CD4-positive, CD25-positive, alpha-beta regulatory T cell (primary cell): ENCODE measurements at regions not wholly inside any gene's neighbourhood (a gene's known extent, or its start where the extent isn't known, plus 50 kb on each side); places are given as distances from the start of the nearest gene placed in this dataset.

Source experiments
- ATAC-seq, 2 donors: fragments of 150-1000 bp; cut with Tn5 transposase; one replicate each; pipeline ENCODE4 v1.10.0; 2021; ENCODE audit warnings: low read depth in 2 of 2, moderate number of reproducible peaks in 2 of 2, moderate library complexity in 1 of 2
- DNase-seq, 3 donors: peaks; one replicate each; pipeline versions ENCODE4 v3.0.0 to v3.0.0-alpha.2; 2012 to 2022; ENCODE audit warnings: mixed read lengths in 1 of 3
- H3K27ac ChIP-seq: one replicate; pipeline ENCODE4 v1.7.0; 2013; ENCODE audit warnings: mild to moderate bottlenecking, low read length; ENCODE audit not compliant: insufficient read depth, poor library complexity, severe bottlenecking
- H3K27me3 ChIP-seq: one replicate; pipeline ENCODE4 v1.7.0; 2013; ENCODE audit warnings: low read length; ENCODE audit not compliant: control insufficient read depth, insufficient read depth
- H3K36me3 ChIP-seq: one replicate; pipeline ENCODE4 v1.7.0; 2013; ENCODE audit warnings: mild to moderate bottlenecking, low read length, moderate library complexity; ENCODE audit not compliant: control insufficient read depth, insufficient read depth
- H3K4me1 ChIP-seq: 2 replicates; pipeline ENCODE4 v1.7.0; 2013; ENCODE audit warnings: mild to moderate bottlenecking, low read length; ENCODE audit not compliant: insufficient read depth, control insufficient read depth, poor library complexity, severe bottlenecking
- H3K4me3 ChIP-seq: one replicate; pipeline ENCODE4 v1.7.0; 2013; ENCODE audit warnings: low read depth, mild to moderate bottlenecking, low read length, moderate library complexity
- H3K9me3 ChIP-seq, 2 experiments: 1 replicate in 1 of 2; 2 replicates in 1 of 2; pipeline ENCODE4 v1.7.0; 2013; ENCODE audit warnings: low read length in 2 of 2, mild to moderate bottlenecking in 1 of 2, moderate library complexity in 1 of 2; ENCODE audit not compliant: control insufficient read depth in 2 of 2
- H3K27ac Mint-ChIP-seq, 3 donors: one replicate each; pipeline ENCODE4 v1.8.0; 2020 to 2022; ENCODE audit warnings: mild to moderate bottlenecking in 3 of 3, mixed read lengths in 3 of 3, moderate library complexity in 2 of 3
- H3K27me3 Mint-ChIP-seq: one replicate; pipeline ENCODE4 v1.8.0; 2022; ENCODE audit warnings: mild to moderate bottlenecking, mixed read lengths
- H3K36me3 Mint-ChIP-seq: one replicate; pipeline ENCODE4 v1.8.0; 2020; ENCODE audit warnings: mixed read lengths
- H3K4me1 Mint-ChIP-seq, 4 donors: one replicate each; pipeline ENCODE4 v1.8.0; 2020 to 2022; ENCODE audit warnings: mixed read lengths in 4 of 4, mild to moderate bottlenecking in 1 of 4
- H3K4me3 Mint-ChIP-seq, 4 donors: one replicate each; pipeline ENCODE4 v1.8.0; 2020 to 2022; ENCODE audit warnings: mild to moderate bottlenecking in 4 of 4, mixed read lengths in 4 of 4, moderate library complexity in 3 of 4
- H3K9me3 Mint-ChIP-seq, 7 donors: one replicate each; pipeline ENCODE4 v1.8.0; 2020 to 2022; ENCODE audit warnings: mixed read lengths in 7 of 7, mild to moderate bottlenecking in 3 of 7, moderate library complexity in 2 of 7

- ATAC-seq, result no peak
- peaks cover 0 to 5% (median 2%) of the 10 kb centered on the region in 7 donors for H3K9me3 Mint-ChIP-seq
These were observed 424.3 kb downstream of the ARAP2 start for GRCh38 chr4:35820003-35820402.

GRCh38 chr4:35824231-35824630 is 420.1 kb downstream of the ARAP2 start:
- H3K36me3 Mint-ChIP-seq, result no peaks in the 10 kb centered on the region
- no peaks in the 10 kb centered on the region for H3K36me3 ChIP-seq
- DNase-seq (no peak), ATAC-seq (no peak)
- H3K27ac Mint-ChIP-seq, result no peak overlapping the region
- no peaks in the 10 kb centered on the region for H3K27me3 ChIP-seq
- H3K27me3 Mint-ChIP-seq, result no peaks in the 10 kb centered on the region
- no peaks in the 10 kb centered on the region for H3K4me1 ChIP-seq
- H3K4me1 Mint-ChIP-seq, result no peaks in the 10 kb centered on the region
- H3K4me3 Mint-ChIP-seq, result no peak overlapping the region
- H3K4me3 ChIP-seq, result no peak overlapping the region
- peaks cover 0 to 4% (median 2%) of the 10 kb centered on the region in 7 donors for H3K9me3 Mint-ChIP-seq
- H3K9me3 ChIP-seq, result no peaks in the 10 kb centered on the region
- H3K27ac ChIP-seq, result no peak overlapping the region

More at GRCh38 chr4:35820003-35820402, 424.3 kb downstream of the ARAP2 start:
- Histone ChIP-seq H3K27me3 (no peaks in the 10 kb centered on the region), H3K4me3 (no peak overlapping the region), H3K9me3 (no peaks in the 10 kb centered on the region), H3K27ac (no peak overlapping the region), H3K4me1 (no peaks in the 10 kb centered on the region), H3K36me3 (no peaks in the 10 kb centered on the region)
- Mint-ChIP-seq H3K4me3 (no peak overlapping the region), H3K36me3 (no peaks in the 10 kb centered on the region), H3K27me3 (no peaks in the 10 kb centered on the region), H3K27ac (no peak overlapping the region), H3K4me1 (no peaks in the 10 kb centered on the region)
- no peak for DNase-seq

- DNase-seq (no peak), ATAC-seq (no peak)
- Histone ChIP-seq H3K9me3 (no peaks in the 10 kb centered on the region), H3K27me3 (no peaks in the 10 kb centered on the region), H3K4me1 (no peaks in the 10 kb centered on the region), H3K36me3 (no peaks in the 10 kb centered on the region), H3K4me3 (no peak overlapping the region), H3K27ac (no peak overlapping the region)
- no peak overlapping the region for H3K27ac Mint-ChIP-seq
- peaks cover 0 to 9% (median 0%) of the 10 kb centered on the region in 7 donors for H3K9me3 Mint-ChIP-seq
- H3K4me3 Mint-ChIP-seq, result no peak overlapping the region
- no peaks in the 10 kb centered on the region for H3K4me1 Mint-ChIP-seq
- H3K36me3 Mint-ChIP-seq, result no peaks in the 10 kb centered on the region
- H3K27me3 Mint-ChIP-seq, result no peaks in the 10 kb centered on the region
These were observed 408.4 kb downstream of the ARAP2 start for GRCh38 chr4:35835893-35836292.

- H3K4me1 ChIP-seq, result no peaks in the 10 kb centered on the region
- no peak overlapping the region for H3K27ac ChIP-seq
- no peaks in the 10 kb centered on the region for H3K4me1 Mint-ChIP-seq
- ATAC-seq (no peak), DNase-seq (no peak)
- H3K36me3 Mint-ChIP-seq, result no peaks in the 10 kb centered on the region
- H3K4me3 ChIP-seq, result no peak overlapping the region
- no peaks in the 10 kb centered on the region for H3K27me3 Mint-ChIP-seq
- no peaks in the 10 kb centered on the region for H3K9me3 ChIP-seq
- peaks cover 0 to 9% (median 0%) of the 10 kb centered on the region in 7 donors for H3K9me3 Mint-ChIP-seq
- no peak overlapping the region for H3K27ac Mint-ChIP-seq
- no peaks in the 10 kb centered on the region for H3K27me3 ChIP-seq
- H3K36me3 ChIP-seq, result no peaks in the 10 kb centered on the region
- no peak overlapping the region for H3K4me3 Mint-ChIP-seq
These were observed 407.7 kb downstream of the ARAP2 start for GRCh38 chr4:35836596-35836995.

GRCh38 chr4:35867057-35867456 is 377.3 kb downstream of the ARAP2 start:
- DNase-seq (no peak), ATAC-seq (no peak)
- Mint-ChIP-seq H3K27me3 (no peaks in the 10 kb centered on the region), H3K27ac (no peak overlapping the region), H3K9me3 (peaks cover 0 to 13% (median 0%) of the 10 kb centered on the region in 7 donors), H3K36me3 (no peaks in the 10 kb centered on the region), H3K4me3 (no peak overlapping the region), H3K4me1 (no peaks in the 10 kb centered on the region)
- Histone ChIP-seq H3K4me3 (no peak overlapping the region), H3K4me1 (no peaks in the 10 kb centered on the region), H3K9me3 (no peaks in the 10 kb centered on the region), H3K27ac (no peak overlapping the region), H3K36me3 (no peaks in the 10 kb centered on the region), H3K27me3 (no peaks in the 10 kb centered on the region)

DNA sequence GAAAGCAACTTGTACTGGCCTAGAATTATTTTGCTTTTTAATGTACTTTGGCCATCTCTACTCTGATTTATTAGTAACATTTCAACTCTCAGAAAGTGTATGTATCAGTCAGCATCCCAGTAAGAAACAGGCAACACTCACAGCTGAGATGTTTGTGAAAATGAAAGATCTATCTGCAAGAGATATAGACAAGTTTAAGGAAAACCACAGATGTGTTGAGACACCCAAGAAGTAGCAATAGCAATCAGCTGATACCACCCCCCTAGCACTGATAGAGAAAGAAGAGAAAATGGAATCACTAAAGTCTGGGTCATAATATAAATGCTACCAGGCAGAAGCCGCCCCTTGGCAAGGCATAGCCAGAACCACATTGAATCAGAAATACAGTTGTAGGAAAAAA is 372.0 kb downstream of the ARAP2 start:
- no peaks in the 10 kb centered on the region for H3K4me1 Mint-ChIP-seq
- no peak for ATAC-seq

DNA sequence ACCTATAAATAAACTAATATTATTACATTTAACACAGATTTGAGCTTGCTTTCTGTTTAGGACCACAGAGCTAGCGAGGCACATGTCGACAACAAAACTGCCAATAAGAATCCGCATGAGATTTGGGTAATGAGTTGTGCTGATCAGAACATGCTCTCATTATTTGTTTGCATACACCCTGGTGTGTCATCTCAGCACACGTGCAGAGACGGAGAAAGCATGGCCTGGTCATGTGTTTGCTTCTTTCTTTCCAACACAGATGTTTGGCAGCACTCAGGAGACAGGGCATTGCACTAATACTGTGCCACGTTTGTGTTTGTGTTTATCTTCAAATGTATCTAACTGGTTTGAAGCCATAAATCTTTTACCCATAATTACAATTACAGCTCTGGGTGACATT is 364.8 kb downstream of the ARAP2 start:
- H3K4me1 Mint-ChIP-seq, result no peaks in the 10 kb centered on the region
- no peaks in the 10 kb centered on the region for H3K27me3 ChIP-seq

More for the DNA sequence above, 372.0 kb downstream of the ARAP2 start:
- Histone ChIP-seq H3K27ac (no peak overlapping the region), H3K36me3 (no peaks in the 10 kb centered on the region), H3K9me3 (no peaks in the 10 kb centered on the region), H3K4me1 (no peaks in the 10 kb centered on the region), H3K4me3 (no peak overlapping the region), H3K27me3 (no peaks in the 10 kb centered on the region)
- H3K9me3 Mint-ChIP-seq, result peaks cover 0 to 3% (median 0%) of the 10 kb centered on the region in 7 donors
- no peak for DNase-seq
- no peak overlapping the region for H3K27ac Mint-ChIP-seq
- peaks cover 8% of the 10 kb centered on the region for H3K27me3 Mint-ChIP-seq
- H3K36me3 Mint-ChIP-seq, result no peaks in the 10 kb centered on the region
- H3K4me3 Mint-ChIP-seq, result no peak overlapping the region

GRCh38 chr4:35883108-35883507 is 361.2 kb downstream of the ARAP2 start:
- H3K4me3 Mint-ChIP-seq, result no peak overlapping the region
- H3K4me1 ChIP-seq, result no peaks in the 10 kb centered on the region
- H3K9me3 ChIP-seq, result no peaks in the 10 kb centered on the region
- H3K36me3 Mint-ChIP-seq, result no peaks in the 10 kb centered on the region
- H3K4me1 Mint-ChIP-seq, result no peaks in the 10 kb centered on the region
- no peaks in the 10 kb centered on the region for H3K36me3 ChIP-seq
- H3K4me3 ChIP-seq, result no peak overlapping the region
- DNase-seq (no peak), ATAC-seq (no peak)
- H3K27ac Mint-ChIP-seq, result no peak overlapping the region
- no peaks in the 10 kb centered on the region for H3K27me3 ChIP-seq
- no peaks in the 10 kb centered on the region for H3K9me3 Mint-ChIP-seq
- no peaks in the 10 kb centered on the region for H3K27me3 Mint-ChIP-seq
- no peak overlapping the region for H3K27ac ChIP-seq

More for the DNA sequence above, 364.8 kb downstream of the ARAP2 start:
- H3K36me3 Mint-ChIP-seq, result no peaks in the 10 kb centered on the region
- no peaks in the 10 kb centered on the region for H3K36me3 ChIP-seq
- no peaks in the 10 kb centered on the region for H3K9me3 ChIP-seq
- no peak for DNase-seq
- H3K27ac ChIP-seq, result no peak overlapping the region
- no peak overlapping the region for H3K4me3 Mint-ChIP-seq
- no peak overlapping the region for H3K4me3 ChIP-seq
- no peak overlapping the region for H3K27ac Mint-ChIP-seq
- ATAC-seq, result no peak
- H3K27me3 Mint-ChIP-seq, result peaks cover 8% of the 10 kb centered on the region
- peaks cover 0 to 2% (median 0%) of the 10 kb centered on the region in 7 donors for H3K9me3 Mint-ChIP-seq
- H3K4me1 ChIP-seq, result no peaks in the 10 kb centered on the region
